ENCODE measurements at regions not wholly inside any gene's neighbourhood (a gene's known extent, or its start where the extent isn't known, plus 50 kb on each side); places are given as distances from the start of the nearest gene placed in this dataset.

GRCh38 chr1:166368030-166368429, 201.2 kb upstream of the FAM78B start:
- Histone ChIP-seq H3K9me3 (ENCODE audit: control insufficient read depth, low read length) (no peaks in the 10 kb centered on the region), H3K27ac (ENCODE audit: low read depth in 1 of 2, low read length in 2 of 2) (no peak overlapping the region), H3K27me3 (ENCODE audit: control insufficient read depth in 1 of 2, insufficient read depth in 2 of 2, low read length in 1 of 2) (no peaks in the 10 kb centered on the region), H3K4me3 (ENCODE audit: low read length in 2 of 2) (no peak overlapping the region), H3K4me1 (ENCODE audit: control insufficient read depth in 1 of 2, insufficient read depth in 2 of 2, low read length in 2 of 2) (no peaks in the 10 kb centered on the region), H3K36me3 (ENCODE audit: control insufficient read depth in 1 of 2, insufficient read depth in 2 of 2, low read length in 1 of 2) (no peaks in the 10 kb centered on the region)
- intact Hi-C loops (cut with DNase I): no loop called here
- ATAC-seq (ENCODE audit: low FRiP score): no peak
- DNase-seq: no peak
- WGBS, 2 donors: 44 to 45% methylated on average over 3 of the region's 3 CpGs

GRCh38 chr1:166377896-166378295, 211.1 kb upstream of the FAM78B start:
- Histone ChIP-seq H3K4me1 (ENCODE audit: control insufficient read depth in 1 of 2, insufficient read depth in 2 of 2, low read length in 2 of 2) (no peaks in the 10 kb centered on the region), H3K36me3 (ENCODE audit: control insufficient read depth in 1 of 2, insufficient read depth in 2 of 2, low read length in 1 of 2) (no peaks in the 10 kb centered on the region), H3K27me3 (ENCODE audit: control insufficient read depth in 1 of 2, insufficient read depth in 2 of 2, low read length in 1 of 2) (no peaks in the 10 kb centered on the region), H3K27ac (ENCODE audit: low read depth in 1 of 2, low read length in 2 of 2) (no peak overlapping the region), H3K4me3 (ENCODE audit: low read length in 2 of 2) (no peak overlapping the region), H3K9me3 (ENCODE audit: control insufficient read depth, low read length) (peaks cover 1% of the 10 kb centered on the region)
- no peak for ATAC-seq (ENCODE audit: low FRiP score)
- DNase-seq: no peak
- intact Hi-C loops (cut with DNase I): no loop called here
- 68 to 69% methylated on average over 4 of the region's 4 CpGs for WGBS, 2 donors

- intact Hi-C loops (cut with DNase I): no loop called here
- Histone ChIP-seq H3K27ac (ENCODE audit: low read depth in 1 of 2, low read length in 2 of 2) (no peak overlapping the region), H3K27me3 (ENCODE audit: control insufficient read depth in 1 of 2, insufficient read depth in 2 of 2, low read length in 1 of 2) (no peaks in the 10 kb centered on the region), H3K9me3 (ENCODE audit: control insufficient read depth, low read length) (peaks cover 1% of the 10 kb centered on the region), H3K4me3 (ENCODE audit: low read length in 2 of 2) (no peak overlapping the region), H3K36me3 (ENCODE audit: control insufficient read depth in 1 of 2, insufficient read depth in 2 of 2, low read length in 1 of 2) (no peaks in the 10 kb centered on the region), H3K4me1 (ENCODE audit: control insufficient read depth in 1 of 2, insufficient read depth in 2 of 2, low read length in 2 of 2) (no peaks in the 10 kb centered on the region)
- ATAC-seq (ENCODE audit: low FRiP score) (no peak), DNase-seq (no peak)
- WGBS, 2 donors: 59 to 67% methylated on average over 4 of the region's 4 CpGs
Observed at GRCh38 chr1:166378805-166379204, 212.0 kb upstream of the FAM78B start.

DNA sequence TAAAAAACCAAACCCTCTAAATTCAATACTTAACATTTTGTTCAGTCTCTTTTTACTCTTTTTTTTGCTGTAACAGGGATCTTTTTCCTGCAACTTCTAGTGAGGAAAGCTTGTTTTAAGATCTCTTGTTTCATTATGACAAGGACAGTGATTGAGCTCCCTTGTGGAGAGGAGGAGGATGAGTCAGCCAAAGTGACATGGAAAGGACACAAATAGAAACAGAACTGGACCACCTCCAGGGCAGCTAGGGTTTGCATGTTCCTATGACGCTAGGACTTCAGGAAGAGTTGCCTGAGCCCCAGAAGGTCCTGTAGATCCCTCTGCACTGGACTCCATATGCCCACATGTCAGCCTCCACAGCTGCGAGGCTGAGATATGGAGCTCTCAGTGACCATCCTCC, 212.6 kb upstream of the FAM78B start:
- 77 to 87% methylated on average over 2 of the region's 2 CpGs for WGBS, 2 donors
- no peak overlapping the region for H3K4me3 ChIP-seq (ENCODE audit: low read length in 2 of 2)
- H3K9me3 ChIP-seq (ENCODE audit: control insufficient read depth, low read length): no peaks in the 10 kb centered on the region
- intact Hi-C loops (cut with DNase I): no loop called here
- H3K27ac ChIP-seq (ENCODE audit: low read depth in 1 of 2, low read length in 2 of 2): no peak overlapping the region
- ATAC-seq (ENCODE audit: low FRiP score): no peak
- no peaks in the 10 kb centered on the region for H3K27me3 ChIP-seq (ENCODE audit: control insufficient read depth in 1 of 2, insufficient read depth in 2 of 2, low read length in 1 of 2)
- no peaks in the 10 kb centered on the region for H3K36me3 ChIP-seq (ENCODE audit: control insufficient read depth in 1 of 2, insufficient read depth in 2 of 2, low read length in 1 of 2)
- no peak for DNase-seq
- no peaks in the 10 kb centered on the region for H3K4me1 ChIP-seq (ENCODE audit: control insufficient read depth in 1 of 2, insufficient read depth in 2 of 2, low read length in 2 of 2)

DNA sequence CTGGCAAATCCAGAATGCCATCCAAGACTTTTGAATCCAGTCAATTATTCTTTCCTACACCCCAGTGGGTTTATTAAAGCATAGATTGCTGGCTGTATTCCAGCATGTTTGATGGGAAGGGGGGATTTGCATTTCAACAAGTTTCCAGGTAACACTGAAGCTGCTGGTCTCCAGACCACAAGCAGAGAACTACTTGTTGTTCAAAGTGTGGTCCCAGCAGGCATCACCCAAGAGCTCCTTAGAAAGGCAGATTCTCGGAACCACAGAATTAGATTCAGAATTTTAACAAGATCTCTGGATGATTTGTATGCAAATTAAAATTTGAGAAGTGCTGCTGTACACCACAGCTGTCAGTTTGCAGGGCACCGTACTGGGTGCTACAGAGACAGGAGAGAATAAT, 216.3 kb upstream of the FAM78B start:
- no peaks in the 10 kb centered on the region for H3K36me3 ChIP-seq (ENCODE audit: control insufficient read depth in 1 of 2, insufficient read depth in 2 of 2, low read length in 1 of 2)
- H3K4me1 ChIP-seq (ENCODE audit: control insufficient read depth in 1 of 2, insufficient read depth in 2 of 2, low read length in 2 of 2): no peaks in the 10 kb centered on the region
- intact Hi-C loops (cut with DNase I): no loop called here
- H3K4me3 ChIP-seq (ENCODE audit: low read length in 2 of 2): no peak overlapping the region
- DNase-seq (no peak), ATAC-seq (ENCODE audit: low FRiP score) (no peak)
- no peaks in the 10 kb centered on the region for H3K27me3 ChIP-seq (ENCODE audit: control insufficient read depth in 1 of 2, insufficient read depth in 2 of 2, low read length in 1 of 2)
- H3K27ac ChIP-seq (ENCODE audit: low read depth in 1 of 2, low read length in 2 of 2): no peak overlapping the region
- H3K9me3 ChIP-seq (ENCODE audit: control insufficient read depth, low read length): no peaks in the 10 kb centered on the region
- WGBS, 2 donors: 50 to 51% methylated on average over 2 of the region's 2 CpGs

GRCh38 chr1:166383635-166384346, 217.0 kb upstream of the FAM78B start:
- Histone ChIP-seq H3K4me1 (ENCODE audit: control insufficient read depth in 1 of 2, insufficient read depth in 2 of 2, low read length in 2 of 2) (no peaks in the 10 kb centered on the region), H3K27ac (ENCODE audit: low read depth in 1 of 2, low read length in 2 of 2) (no peak overlapping the region), H3K27me3 (ENCODE audit: control insufficient read depth in 1 of 2, insufficient read depth in 2 of 2, low read length in 1 of 2) (no peaks in the 10 kb centered on the region), H3K9me3 (ENCODE audit: control insufficient read depth, low read length) (no peaks in the 10 kb centered on the region), H3K36me3 (ENCODE audit: control insufficient read depth in 1 of 2, insufficient read depth in 2 of 2, low read length in 1 of 2) (no peaks in the 10 kb centered on the region), H3K4me3 (ENCODE audit: low read length in 2 of 2) (no peak overlapping the region)
- DNase-seq (no peak), ATAC-seq (ENCODE audit: low FRiP score) (no peak)
- WGBS, 2 donors: 57 to 60% methylated on average over 9 of the region's 9 CpGs
- intact Hi-C loops (cut with DNase I): no loop called here

DNA sequence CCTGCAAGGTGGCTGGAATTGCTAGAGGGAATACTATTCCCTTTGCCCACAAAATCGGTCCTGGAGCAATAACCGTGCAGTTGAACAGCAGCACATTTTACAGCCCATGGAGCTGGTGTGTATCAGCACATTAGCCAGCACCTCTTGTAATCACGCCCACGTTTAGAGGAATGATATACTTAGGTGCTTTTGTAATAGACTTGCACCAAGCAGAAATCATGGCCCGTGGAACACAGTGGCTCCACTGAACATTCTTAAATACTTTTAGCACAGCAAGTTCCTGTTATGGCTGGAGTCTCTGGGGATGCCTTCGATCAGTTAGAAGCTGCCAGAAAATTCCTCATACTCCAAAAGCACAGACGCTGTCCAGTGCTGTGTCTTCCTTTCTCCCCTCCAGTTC, 218.1 kb upstream of the FAM78B start:
- Histone ChIP-seq H3K4me3 (ENCODE audit: low read length in 2 of 2) (no peak overlapping the region), H3K36me3 (ENCODE audit: control insufficient read depth in 1 of 2, insufficient read depth in 2 of 2, low read length in 1 of 2) (no peaks in the 10 kb centered on the region), H3K9me3 (ENCODE audit: control insufficient read depth, low read length) (no peaks in the 10 kb centered on the region), H3K27ac (ENCODE audit: low read depth in 1 of 2, low read length in 2 of 2) (no peak overlapping the region), H3K27me3 (ENCODE audit: control insufficient read depth in 1 of 2, insufficient read depth in 2 of 2, low read length in 1 of 2) (no peaks in the 10 kb centered on the region), H3K4me1 (ENCODE audit: control insufficient read depth in 1 of 2, insufficient read depth in 2 of 2, low read length in 2 of 2) (no peaks in the 10 kb centered on the region)
- DNase-seq (no peak), ATAC-seq (ENCODE audit: low FRiP score) (no peak)
- 32 to 36% methylated on average over 7 of the region's 7 CpGs for WGBS, 2 donors
- intact Hi-C loops (cut with DNase I): no loop called here

- ATAC-seq (ENCODE audit: low FRiP score) (no peak), DNase-seq (no peak)
- Histone ChIP-seq H3K27ac (ENCODE audit: low read depth in 1 of 2, low read length in 2 of 2) (no peak overlapping the region), H3K4me3 (ENCODE audit: low read length in 2 of 2) (no peak overlapping the region), H3K9me3 (ENCODE audit: control insufficient read depth, low read length) (no peaks in the 10 kb centered on the region), H3K27me3 (ENCODE audit: control insufficient read depth in 1 of 2, insufficient read depth in 2 of 2, low read length in 1 of 2) (no peaks in the 10 kb centered on the region), H3K4me1 (ENCODE audit: control insufficient read depth in 1 of 2, insufficient read depth in 2 of 2, low read length in 2 of 2) (no peaks in the 10 kb centered on the region), H3K36me3 (ENCODE audit: control insufficient read depth in 1 of 2, insufficient read depth in 2 of 2, low read length in 1 of 2) (no peaks in the 10 kb centered on the region)
- 47 to 50% methylated on average over 2 of the region's 2 CpGs for WGBS, 2 donors
- intact Hi-C loops (cut with DNase I): no loop called here
Observed at GRCh38 chr1:166390366-166391033, 223.7 kb upstream of the FAM78B start.

All from aorta (tissue), 5 donors.